ENCODE measurements at regions not wholly inside any gene's neighbourhood (a gene's known extent, or its start where the extent isn't known, plus 50 kb on each side); places are given as distances from the start of the nearest gene placed in this dataset.

DNA sequence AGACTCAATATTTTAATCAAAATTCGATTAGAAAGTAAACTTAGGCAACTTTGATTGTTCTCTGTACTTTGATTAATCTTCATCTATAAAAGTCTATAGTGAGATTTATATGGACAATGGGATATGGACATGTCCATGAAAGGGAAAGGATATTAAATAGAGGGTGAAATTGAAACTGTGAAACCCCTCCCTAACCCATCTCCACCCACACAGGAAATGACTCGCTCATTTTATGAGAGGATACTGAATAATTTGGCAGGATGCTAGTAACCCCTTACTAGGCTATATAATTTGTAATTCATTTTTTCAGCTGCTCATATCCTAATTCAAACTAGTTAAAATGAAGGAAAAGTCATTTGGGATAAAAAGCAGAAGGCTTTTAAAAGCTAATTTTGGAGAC is 328.0 kb upstream of the ATP2B1 start:
- CTCF ChIA-PET: interaction anchor here (0.6 kb wide), 1 partner anchor 55 kb away, joined by 3 read pairs; no protein-coding TSS in a partner anchor
- DNase-seq: no peak
- Mint-ChIP-seq H3K27ac (ENCODE audit: unreplicated experiment) (no peak overlapping the region), H3K36me3 (ENCODE audit: insufficient read depth, unreplicated experiment) (no peaks in the 10 kb centered on the region), H3K4me1 (ENCODE audit: low read depth, unreplicated experiment) (no peaks in the 10 kb centered on the region), H3K4me3 (ENCODE audit: low read depth, unreplicated experiment) (no peak overlapping the region), H3K27me3 (ENCODE audit: unreplicated experiment) (no peaks in the 10 kb centered on the region), H3K9me3 (ENCODE audit: low read depth, unreplicated experiment) (peaks cover 4% of the 10 kb centered on the region)
- TF ChIP-seq CTCF (IDR thresholded peaks at IDR 0.05; ENCODE audit: unreplicated experiment): no peak
- no TSS peak for BruUV-seq (replicated peaks)
- intact Hi-C loops (cut with micrococcal nuclease; ENCODE audit: unreplicated experiment): no loop called here

DNA sequence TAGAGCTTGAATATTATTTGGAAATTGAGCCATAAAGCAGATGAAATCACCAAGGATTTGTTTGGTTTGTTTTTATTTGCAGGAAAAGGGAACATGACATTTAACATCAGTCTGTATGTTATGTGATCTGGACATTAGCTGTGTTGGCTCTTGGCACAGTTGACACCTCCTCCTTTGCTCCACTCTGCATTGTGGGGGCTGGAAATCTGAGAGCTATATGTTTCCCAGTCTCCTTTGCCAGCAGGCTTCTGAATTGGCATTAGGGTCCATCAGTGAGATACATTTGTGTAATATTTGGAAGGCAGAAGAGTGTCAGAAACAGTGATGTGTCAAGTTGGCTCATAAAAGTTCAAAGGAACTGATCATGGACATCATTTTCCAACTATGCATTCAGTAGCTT is 322.1 kb upstream of the ATP2B1 start:
- no peaks in the 10 kb centered on the region for H3K4me1 Mint-ChIP-seq (ENCODE audit: low read depth, unreplicated experiment)
- CTCF ChIA-PET: no interaction called here
- H3K27me3 Mint-ChIP-seq (ENCODE audit: unreplicated experiment): no peaks in the 10 kb centered on the region
- TF ChIP-seq CTCF (IDR thresholded peaks at IDR 0.05; ENCODE audit: unreplicated experiment): no peak
- no peak for DNase-seq
- peaks cover 4% of the 10 kb centered on the region for H3K9me3 Mint-ChIP-seq (ENCODE audit: low read depth, unreplicated experiment)
- BruUV-seq (replicated peaks): no TSS peak
- intact Hi-C loops (cut with micrococcal nuclease; ENCODE audit: unreplicated experiment): no loop called here
- H3K36me3 Mint-ChIP-seq (ENCODE audit: insufficient read depth, unreplicated experiment): no peaks in the 10 kb centered on the region
- H3K27ac Mint-ChIP-seq (ENCODE audit: unreplicated experiment): no peak overlapping the region
- no peak overlapping the region for H3K4me3 Mint-ChIP-seq (ENCODE audit: low read depth, unreplicated experiment)

- Mint-ChIP-seq H3K27me3 (ENCODE audit: unreplicated experiment) (no peaks in the 10 kb centered on the region), H3K36me3 (ENCODE audit: insufficient read depth, unreplicated experiment) (no peaks in the 10 kb centered on the region), H3K9me3 (ENCODE audit: low read depth, unreplicated experiment) (peaks cover 3% of the 10 kb centered on the region), H3K4me1 (ENCODE audit: low read depth, unreplicated experiment) (peaks cover 4% of the 10 kb centered on the region), H3K4me3 (ENCODE audit: low read depth, unreplicated experiment) (no peak overlapping the region), H3K27ac (ENCODE audit: unreplicated experiment) (no peak overlapping the region)
- intact Hi-C loops (cut with micrococcal nuclease; ENCODE audit: unreplicated experiment): no loop called here
- TF ChIP-seq CTCF (IDR thresholded peaks at IDR 0.05; ENCODE audit: unreplicated experiment): no peak
- no TSS peak for BruUV-seq (replicated peaks)
- CTCF ChIA-PET: interaction anchor here (0.8 kb wide), 1 partner anchor 47 kb away, joined by 3 read pairs; no protein-coding TSS in a partner anchor
- DNase-seq: no peak
Measured at GRCh38 chr12:90029317-90029716, 320.7 kb upstream of the ATP2B1 start.

DNA sequence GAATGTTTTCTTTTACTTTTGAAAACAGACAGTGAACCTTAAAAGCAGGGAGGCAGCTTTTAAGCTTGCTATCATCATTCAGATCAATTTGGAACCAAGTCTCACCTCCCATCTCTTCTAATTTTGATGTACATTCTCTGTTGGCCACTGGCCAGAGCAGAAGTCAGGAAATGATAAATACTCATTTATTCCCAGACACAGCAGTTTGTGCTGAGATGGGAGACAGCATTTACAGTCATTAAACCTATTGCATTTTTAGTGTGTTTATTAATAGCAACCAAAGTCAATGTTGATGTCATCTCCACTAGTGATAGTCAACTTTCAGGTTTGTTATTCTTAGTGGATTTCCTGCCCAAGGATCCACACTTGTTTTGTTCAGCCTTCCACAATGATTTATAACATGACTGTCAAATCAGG is 320.0 kb upstream of the ATP2B1 start:
- no peak for TF ChIP-seq CTCF (IDR thresholded peaks at IDR 0.05; ENCODE audit: unreplicated experiment)
- peaks cover 8% of the 10 kb centered on the region for H3K4me1 Mint-ChIP-seq (ENCODE audit: low read depth, unreplicated experiment)
- no peaks in the 10 kb centered on the region for H3K36me3 Mint-ChIP-seq (ENCODE audit: insufficient read depth, unreplicated experiment)
- no TSS peak for BruUV-seq (replicated peaks)
- intact Hi-C loops (cut with micrococcal nuclease; ENCODE audit: unreplicated experiment): no loop called here
- CTCF ChIA-PET: no interaction called here
- no peaks in the 10 kb centered on the region for H3K27me3 Mint-ChIP-seq (ENCODE audit: unreplicated experiment)
- H3K4me3 Mint-ChIP-seq (ENCODE audit: low read depth, unreplicated experiment): no peak overlapping the region
- DNase-seq: no peak
- H3K27ac Mint-ChIP-seq (ENCODE audit: unreplicated experiment): no peak overlapping the region
- H3K9me3 Mint-ChIP-seq (ENCODE audit: low read depth, unreplicated experiment): no peaks in the 10 kb centered on the region
